ENCODE measurements at regions not wholly inside any gene's neighbourhood (a gene's known extent, or its start where the extent isn't known, plus 50 kb on each side); places are given as distances from the start of the nearest gene placed in this dataset.

GRCh38 chr9:90446200-90446948 lies 196.2 kb downstream of the DIRAS2 start:
- DNase-seq (ENCODE audit: low read depth) = no peak
- no peak overlapping the region for H3K4me3 ChIP-seq (ENCODE audit: low read depth, low read length)
- TF ChIP-seq MYC (IDR thresholded peaks at IDR 0.05; ENCODE audit: low read depth, low read length) = no peak

DNA sequence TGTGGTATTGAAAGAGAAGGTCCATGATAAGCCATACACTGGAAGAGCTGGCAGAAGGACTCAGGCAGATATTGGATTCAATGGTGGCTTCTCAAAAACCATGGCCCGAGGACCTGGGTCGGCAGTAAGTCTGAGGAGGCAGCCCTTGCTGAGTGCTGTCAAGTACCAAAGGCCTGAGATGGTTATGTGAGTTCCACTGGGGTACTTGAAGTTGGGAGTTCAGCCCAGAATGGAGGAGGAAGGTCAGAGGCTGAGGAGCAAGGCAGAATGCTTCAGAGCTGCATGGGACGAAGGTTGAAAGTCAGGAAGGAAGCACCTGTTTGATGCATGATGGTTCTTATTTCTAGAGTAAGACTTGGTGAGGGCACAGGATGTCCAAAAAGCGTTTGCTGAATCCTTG lies 194.9 kb downstream of the DIRAS2 start:
- DNase-seq (ENCODE audit: low read depth) = no peak
- TF ChIP-seq MYC (IDR thresholded peaks at IDR 0.05; ENCODE audit: low read depth, low read length) (no peak), POLR2A (IDR thresholded peaks at IDR 0.05; ENCODE audit: extremely low read depth, insufficient read length) (no peak), MAX (IDR thresholded peaks at IDR 0.05; ENCODE audit: low read depth, low read length) (no peak)
- TF ChIP-seq, protein P1, sequence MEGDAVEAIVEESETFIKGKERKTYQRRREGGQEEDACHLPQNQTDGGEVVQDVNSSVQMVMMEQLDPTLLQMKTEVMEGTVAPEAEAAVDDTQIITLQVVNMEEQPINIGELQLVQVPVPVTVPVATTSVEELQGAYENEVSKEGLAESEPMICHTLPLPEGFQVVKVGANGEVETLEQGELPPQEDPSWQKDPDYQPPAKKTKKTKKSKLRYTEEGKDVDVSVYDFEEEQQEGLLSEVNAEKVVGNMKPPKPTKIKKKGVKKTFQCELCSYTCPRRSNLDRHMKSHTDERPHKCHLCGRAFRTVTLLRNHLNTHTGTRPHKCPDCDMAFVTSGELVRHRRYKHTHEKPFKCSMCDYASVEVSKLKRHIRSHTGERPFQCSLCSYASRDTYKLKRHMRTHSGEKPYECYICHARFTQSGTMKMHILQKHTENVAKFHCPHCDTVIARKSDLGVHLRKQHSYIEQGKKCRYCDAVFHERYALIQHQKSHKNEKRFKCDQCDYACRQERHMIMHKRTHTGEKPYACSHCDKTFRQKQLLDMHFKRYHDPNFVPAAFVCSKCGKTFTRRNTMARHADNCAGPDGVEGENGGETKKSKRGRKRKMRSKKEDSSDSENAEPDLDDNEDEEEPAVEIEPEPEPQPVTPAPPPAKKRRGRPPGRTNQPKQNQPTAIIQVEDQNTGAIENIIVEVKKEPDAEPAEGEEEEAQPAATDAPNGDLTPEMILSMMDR (IDR thresholded peaks at IDR 0.05; ENCODE audit: low read depth, low read length) = no peak
- no peak overlapping the region for H3K4me3 ChIP-seq (ENCODE audit: low read depth, low read length)

DNA sequence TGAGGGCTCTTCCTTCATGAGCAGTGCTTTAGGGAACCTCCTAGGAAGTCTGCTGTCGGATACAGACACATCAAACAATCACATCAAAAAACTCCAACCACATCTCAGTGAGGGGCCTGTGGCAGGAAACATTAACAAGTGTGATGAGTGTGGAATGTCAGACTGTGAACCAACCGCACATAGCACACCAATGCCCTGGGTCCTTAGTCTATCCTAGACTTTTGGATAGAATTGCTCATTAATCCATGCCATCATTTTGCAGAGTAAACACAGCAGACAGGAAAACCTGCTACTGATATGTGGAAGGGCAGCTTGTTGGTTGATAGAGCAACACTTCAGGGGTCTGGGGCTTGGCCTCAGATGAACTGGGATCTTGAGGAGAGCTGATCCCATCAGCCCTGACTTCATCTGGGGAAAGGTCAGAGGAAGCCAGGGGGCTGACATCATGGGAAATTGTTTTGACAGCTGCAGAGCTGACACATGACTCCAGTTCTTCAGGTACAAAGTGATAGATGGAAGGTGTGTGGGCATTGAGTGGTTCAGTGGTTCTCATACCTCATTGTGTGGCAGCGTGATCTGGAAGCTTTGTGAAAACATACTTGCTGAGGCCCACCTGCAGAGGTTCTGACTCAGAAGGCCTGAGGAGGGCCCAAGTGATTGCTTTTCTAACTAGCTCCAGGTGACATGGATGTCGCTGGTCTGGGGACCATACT lies 193.3 kb downstream of the DIRAS2 start:
- TF ChIP-seq MYC (IDR thresholded peaks at IDR 0.05; ENCODE audit: low read depth, low read length) (no peak), MAX (IDR thresholded peaks at IDR 0.05; ENCODE audit: low read depth, low read length) (no peak), POLR2A (IDR thresholded peaks at IDR 0.05; ENCODE audit: extremely low read depth, insufficient read length) (no peak)
- TF ChIP-seq, protein P1 (IDR thresholded peaks at IDR 0.05; ENCODE audit: low read depth, low read length) = no peak
- DNase-seq (ENCODE audit: low read depth) = no peak

GRCh38 chr9:90451804-90452203 lies 190.8 kb downstream of the DIRAS2 start:
- DNase-seq (ENCODE audit: low read depth) = no peak
- H3K4me3 ChIP-seq (ENCODE audit: low read depth, low read length) = no peak overlapping the region
- TF ChIP-seq, protein P1 (IDR thresholded peaks at IDR 0.05; ENCODE audit: low read depth, low read length) = no peak

More for the DNA sequence above, 193.3 kb downstream of the DIRAS2 start:
- no peak overlapping the region for H3K4me3 ChIP-seq (ENCODE audit: low read depth, low read length)

GRCh38 chr9:90455316-90455715 lies 187.3 kb downstream of the DIRAS2 start:
- DNase-seq (ENCODE audit: low read depth) = no peak
- TF ChIP-seq MYC (IDR thresholded peaks at IDR 0.05; ENCODE audit: low read depth, low read length) = no peak
- TF ChIP-seq POLR2A (IDR thresholded peaks at IDR 0.05; ENCODE audit: extremely low read depth, insufficient read length) = no peak
- TF ChIP-seq MAX (IDR thresholded peaks at IDR 0.05; ENCODE audit: low read depth, low read length) = no peak
- TF ChIP-seq, protein P1 (IDR thresholded peaks at IDR 0.05; ENCODE audit: low read depth, low read length) = no peak
- no peak overlapping the region for H3K4me3 ChIP-seq (ENCODE audit: low read depth, low read length)

GRCh38 chr9:90457386-90458190 lies 185.0 kb downstream of the DIRAS2 start:
- TF ChIP-seq, protein P1 (IDR thresholded peaks at IDR 0.05; ENCODE audit: low read depth, low read length) = no peak
- TF ChIP-seq MYC (IDR thresholded peaks at IDR 0.05; ENCODE audit: low read depth, low read length) (no peak), MAX (IDR thresholded peaks at IDR 0.05; ENCODE audit: low read depth, low read length) (no peak), POLR2A (IDR thresholded peaks at IDR 0.05; ENCODE audit: extremely low read depth, insufficient read length) (no peak)
- no peak for DNase-seq (ENCODE audit: low read depth)
- no peak overlapping the region for H3K4me3 ChIP-seq (ENCODE audit: low read depth, low read length)
